ENCODE measurements at regions not wholly inside any gene's neighbourhood (a gene's known extent, or its start where the extent isn't known, plus 50 kb on each side); places are given as distances from the start of the nearest gene placed in this dataset.

- TF ChIP-seq POLR2AphosphoS5 (IDR thresholded peaks at IDR 0.05; ENCODE audit: low read depth, low read length) = no peak
- TF ChIP-seq ELF1 (IDR thresholded peaks at IDR 0.05; ENCODE audit: borderline replicate concordance, low read depth) = no peak
- TF ChIP-seq EZH2 (IDR thresholded peaks at IDR 0.05) = no peak
- TF ChIP-seq CTCF (IDR thresholded peaks at IDR 0.05 in 2 of 3, conservative IDR thresholded peaks at IDR 0.05 in 1 of 3; ENCODE audit: borderline replicate concordance in 1 of 3, insufficient read depth in 1 of 3, low read depth in 2 of 3, low read length in 2 of 3) = no peak
- TF ChIP-seq ZBTB33 (IDR thresholded peaks at IDR 0.05; ENCODE audit: extremely low read depth, insufficient replicate concordance, low read length) = no peak
- no peak for TF ChIP-seq POLR2A (IDR thresholded peaks at IDR 0.05; ENCODE audit: borderline replicate concordance, extremely low read depth, insufficient read depth, insufficient read length)
- TF ChIP-seq EZH2phosphoT487 (IDR thresholded peaks at IDR 0.05; ENCODE audit: borderline replicate concordance) = no peak
- TF ChIP-seq SIN3A (IDR thresholded peaks at IDR 0.05; ENCODE audit: low read depth) = no peak
- no peak for TF ChIP-seq RAD21 (IDR thresholded peaks at IDR 0.05; ENCODE audit: low read depth)
- TF ChIP-seq SP1 (IDR thresholded peaks at IDR 0.05; ENCODE audit: low read depth) = no peak
- no peak for TF ChIP-seq REST (IDR thresholded peaks at IDR 0.05; ENCODE audit: low read depth)
- no peak for TF ChIP-seq JUND (IDR thresholded peaks at IDR 0.05)
Measured at GRCh38 chr9:87122947-87123685, 175.8 kb upstream of the GAS1 start.

Data from HCT116 (cell line).